CD4-positive, CD25-positive, alpha-beta regulatory T cell (primary cell): ENCODE measurements at regions not wholly inside any gene's neighbourhood (a gene's known extent, or its start where the extent isn't known, plus 50 kb on each side); places are given as distances from the start of the nearest gene placed in this dataset.

Experiments
- ATAC-seq, 2 donors: fragments of 150-1000 bp; cut with Tn5 transposase; one replicate each; pipeline ENCODE4 v1.10.0; 2021; ENCODE audit warnings: low read depth in 2 of 2, moderate number of reproducible peaks in 2 of 2, moderate library complexity in 1 of 2
- DNase-seq, 3 donors: peaks; one replicate each; pipeline versions ENCODE4 v3.0.0 to v3.0.0-alpha.2; 2012 to 2022; ENCODE audit warnings: mixed read lengths in 1 of 3
- H3K27ac ChIP-seq: one replicate; pipeline ENCODE4 v1.7.0; 2013; ENCODE audit warnings: mild to moderate bottlenecking, low read length; ENCODE audit not compliant: insufficient read depth, poor library complexity, severe bottlenecking
- H3K27me3 ChIP-seq: one replicate; pipeline ENCODE4 v1.7.0; 2013; ENCODE audit warnings: low read length; ENCODE audit not compliant: control insufficient read depth, insufficient read depth
- H3K36me3 ChIP-seq: one replicate; pipeline ENCODE4 v1.7.0; 2013; ENCODE audit warnings: mild to moderate bottlenecking, low read length, moderate library complexity; ENCODE audit not compliant: control insufficient read depth, insufficient read depth
- H3K4me1 ChIP-seq: 2 replicates; pipeline ENCODE4 v1.7.0; 2013; ENCODE audit warnings: mild to moderate bottlenecking, low read length; ENCODE audit not compliant: insufficient read depth, control insufficient read depth, poor library complexity, severe bottlenecking
- H3K4me3 ChIP-seq: one replicate; pipeline ENCODE4 v1.7.0; 2013; ENCODE audit warnings: low read depth, mild to moderate bottlenecking, low read length, moderate library complexity
- H3K9me3 ChIP-seq, 2 experiments: 1 replicate in 1 of 2; 2 replicates in 1 of 2; pipeline ENCODE4 v1.7.0; 2013; ENCODE audit warnings: low read length in 2 of 2, mild to moderate bottlenecking in 1 of 2, moderate library complexity in 1 of 2; ENCODE audit not compliant: control insufficient read depth in 2 of 2
- H3K27ac Mint-ChIP-seq, 3 donors: one replicate each; pipeline ENCODE4 v1.8.0; 2020 to 2022; ENCODE audit warnings: mild to moderate bottlenecking in 3 of 3, mixed read lengths in 3 of 3, moderate library complexity in 2 of 3
- H3K27me3 Mint-ChIP-seq: one replicate; pipeline ENCODE4 v1.8.0; 2022; ENCODE audit warnings: mild to moderate bottlenecking, mixed read lengths
- H3K36me3 Mint-ChIP-seq: one replicate; pipeline ENCODE4 v1.8.0; 2020; ENCODE audit warnings: mixed read lengths
- H3K4me1 Mint-ChIP-seq, 4 donors: one replicate each; pipeline ENCODE4 v1.8.0; 2020 to 2022; ENCODE audit warnings: mixed read lengths in 4 of 4, mild to moderate bottlenecking in 1 of 4
- H3K4me3 Mint-ChIP-seq, 4 donors: one replicate each; pipeline ENCODE4 v1.8.0; 2020 to 2022; ENCODE audit warnings: mild to moderate bottlenecking in 4 of 4, mixed read lengths in 4 of 4, moderate library complexity in 3 of 4
- H3K9me3 Mint-ChIP-seq, 7 donors: one replicate each; pipeline ENCODE4 v1.8.0; 2020 to 2022; ENCODE audit warnings: mixed read lengths in 7 of 7, mild to moderate bottlenecking in 3 of 7, moderate library complexity in 2 of 7

GRCh38 chr3:111244760-111245159, 173.1 kb downstream of the NECTIN3 start:
- Mint-ChIP-seq H3K4me1 (peaks cover 0 to 5% (median 2%) of the 10 kb centered on the region in 4 donors), H3K4me3 (no peak overlapping the region), H3K27ac (no peak overlapping the region), H3K36me3 (peaks cover 4% of the 10 kb centered on the region), H3K9me3 (peaks cover 0 to 15% (median 5%) of the 10 kb centered on the region in 7 donors), H3K27me3 (no peaks in the 10 kb centered on the region)
- ATAC-seq (no peak), DNase-seq (no peak)
- Histone ChIP-seq H3K4me1 (no peaks in the 10 kb centered on the region), H3K27me3 (no peaks in the 10 kb centered on the region), H3K9me3 (peaks cover 0 to 9% of the 10 kb centered on the region in 2 experiments), H3K36me3 (no peaks in the 10 kb centered on the region), H3K27ac (no peak overlapping the region), H3K4me3 (no peak overlapping the region)

- no peaks in the 10 kb centered on the region for H3K4me1 ChIP-seq
- H3K4me1 Mint-ChIP-seq, result peaks cover 0 to 5% (median 0%) of the 10 kb centered on the region in 4 donors
Measured at GRCh38 chr3:111246967-111247760, 175.5 kb downstream of the NECTIN3 start.

GRCh38 chr3:111248406-111248805, 176.8 kb downstream of the NECTIN3 start:
- Histone ChIP-seq H3K36me3 (no peaks in the 10 kb centered on the region), H3K4me3 (no peak overlapping the region), H3K9me3 (no peaks in the 10 kb centered on the region), H3K27me3 (no peaks in the 10 kb centered on the region), H3K27ac (no peak overlapping the region), H3K4me1 (no peaks in the 10 kb centered on the region)
- peaks cover 0 to 5% (median 0%) of the 10 kb centered on the region in 4 donors for H3K4me1 Mint-ChIP-seq
- H3K36me3 Mint-ChIP-seq, result peaks cover 4% of the 10 kb centered on the region
- H3K27ac Mint-ChIP-seq, result no peak overlapping the region
- no peaks in the 10 kb centered on the region for H3K27me3 Mint-ChIP-seq
- ATAC-seq (no peak), DNase-seq (no peak)
- no peak overlapping the region for H3K4me3 Mint-ChIP-seq
- H3K9me3 Mint-ChIP-seq, result peaks cover 0 to 11% (median 6%) of the 10 kb centered on the region in 7 donors

More at GRCh38 chr3:111246967-111247760, 175.5 kb downstream of the NECTIN3 start:
- no peak overlapping the region for H3K27ac ChIP-seq
- ATAC-seq (no peak), DNase-seq (no peak)
- H3K4me3 ChIP-seq, result no peak overlapping the region
- H3K27me3 ChIP-seq, result no peaks in the 10 kb centered on the region
- Mint-ChIP-seq H3K9me3 (peaks cover 0 to 11% (median 7%) of the 10 kb centered on the region in 7 donors), H3K4me3 (no peak overlapping the region), H3K36me3 (peaks cover 4% of the 10 kb centered on the region), H3K27ac (no peak overlapping the region), H3K27me3 (no peaks in the 10 kb centered on the region)
- H3K36me3 ChIP-seq, result no peaks in the 10 kb centered on the region
- H3K9me3 ChIP-seq, result peaks cover 0 to 9% of the 10 kb centered on the region in 2 experiments

- DNase-seq, result no peak
- ATAC-seq, result no peak
- H3K27me3 Mint-ChIP-seq, result no peaks in the 10 kb centered on the region
Measured at GRCh38 chr3:111249421-111249820, 177.8 kb downstream of the NECTIN3 start.

GRCh38 chr3:111252779-111253178, 181.2 kb downstream of the NECTIN3 start:
- Mint-ChIP-seq H3K9me3 (peaks cover 0 to 7% (median 0%) of the 10 kb centered on the region in 7 donors), H3K36me3 (no peaks in the 10 kb centered on the region), H3K4me3 (no peak overlapping the region), H3K27me3 (no peaks in the 10 kb centered on the region), H3K27ac (no peak overlapping the region), H3K4me1 (peaks cover 0 to 2% (median 0%) of the 10 kb centered on the region in 4 donors)
- Histone ChIP-seq H3K9me3 (no peaks in the 10 kb centered on the region), H3K36me3 (no peaks in the 10 kb centered on the region), H3K27ac (no peak overlapping the region), H3K4me1 (no peaks in the 10 kb centered on the region), H3K27me3 (no peaks in the 10 kb centered on the region), H3K4me3 (no peak overlapping the region)
- ATAC-seq (no peak), DNase-seq (peak in 1 of 3 donors; percentile 24)

More at GRCh38 chr3:111249421-111249820, 177.8 kb downstream of the NECTIN3 start:
- H3K9me3 Mint-ChIP-seq, result peaks cover 0 to 7% (median 0%) of the 10 kb centered on the region in 7 donors
- no peak overlapping the region for H3K4me3 ChIP-seq
- H3K4me1 Mint-ChIP-seq, result no peaks in the 10 kb centered on the region
- no peaks in the 10 kb centered on the region for H3K9me3 ChIP-seq
- H3K27ac ChIP-seq, result no peak overlapping the region
- no peaks in the 10 kb centered on the region for H3K36me3 Mint-ChIP-seq
- H3K4me1 ChIP-seq, result no peaks in the 10 kb centered on the region
- no peak overlapping the region for H3K4me3 Mint-ChIP-seq
- H3K36me3 ChIP-seq, result no peaks in the 10 kb centered on the region
- H3K27me3 ChIP-seq, result no peaks in the 10 kb centered on the region
- no peak overlapping the region for H3K27ac Mint-ChIP-seq

- peaks cover 0 to 2% (median 0%) of the 10 kb centered on the region in 4 donors for H3K4me1 Mint-ChIP-seq
- DNase-seq, result no peak
- no peaks in the 10 kb centered on the region for H3K36me3 Mint-ChIP-seq
- peaks cover 0 to 7% (median 0%) of the 10 kb centered on the region in 7 donors for H3K9me3 Mint-ChIP-seq
- peaks cover 4% of the 10 kb centered on the region for H3K27me3 Mint-ChIP-seq
- Histone ChIP-seq H3K27ac (no peak overlapping the region), H3K36me3 (no peaks in the 10 kb centered on the region), H3K4me1 (no peaks in the 10 kb centered on the region), H3K27me3 (no peaks in the 10 kb centered on the region), H3K9me3 (no peaks in the 10 kb centered on the region), H3K4me3 (no peak overlapping the region)
- H3K27ac Mint-ChIP-seq, result no peak overlapping the region
- ATAC-seq, result no peak
- H3K4me3 Mint-ChIP-seq, result no peak overlapping the region
Measured at GRCh38 chr3:111253733-111254132, 182.1 kb downstream of the NECTIN3 start.

- DNase-seq (no peak), ATAC-seq (no peak)
- H3K9me3 Mint-ChIP-seq, result peaks cover 0 to 9% (median 1%) of the 10 kb centered on the region in 7 donors
- no peak overlapping the region for H3K4me3 Mint-ChIP-seq
- no peaks in the 10 kb centered on the region for H3K9me3 ChIP-seq
- no peaks in the 10 kb centered on the region for H3K36me3 Mint-ChIP-seq
- H3K4me1 Mint-ChIP-seq, result peaks cover 0 to 5% (median 3%) of the 10 kb centered on the region in 4 donors
- H3K27me3 ChIP-seq, result peaks cover 5% of the 10 kb centered on the region
- no peak overlapping the region for H3K4me3 ChIP-seq
- H3K27ac Mint-ChIP-seq, result no peak overlapping the region
- H3K27ac ChIP-seq, result no peak overlapping the region
- H3K36me3 ChIP-seq, result no peaks in the 10 kb centered on the region
- peaks cover 18% of the 10 kb centered on the region for H3K27me3 Mint-ChIP-seq
- H3K4me1 ChIP-seq, result no peaks in the 10 kb centered on the region
Measured at GRCh38 chr3:111260878-111261277, 189.3 kb downstream of the NECTIN3 start.

- no peaks in the 10 kb centered on the region for H3K36me3 ChIP-seq
- no peak for DNase-seq
- no peak for ATAC-seq
- Mint-ChIP-seq H3K4me1 (no peaks in the 10 kb centered on the region), H3K4me3 (no peak overlapping the region), H3K27ac (no peak overlapping the region), H3K9me3 (peaks cover 0 to 7% (median 3%) of the 10 kb centered on the region in 7 donors), H3K27me3 (peaks cover 17% of the 10 kb centered on the region), H3K36me3 (no peaks in the 10 kb centered on the region)
- H3K27ac ChIP-seq, result no peak overlapping the region
- H3K9me3 ChIP-seq, result no peaks in the 10 kb centered on the region
- H3K27me3 ChIP-seq, result peaks cover 2% of the 10 kb centered on the region
- no peaks in the 10 kb centered on the region for H3K4me1 ChIP-seq
- H3K4me3 ChIP-seq, result no peak overlapping the region
Measured at GRCh38 chr3:111269777-111270176, 198.2 kb downstream of the NECTIN3 start.
